Skeletal muscle tissue (tissue), 3 donors: ENCODE measurements at regions not wholly inside any gene's neighbourhood (a gene's known extent, or its start where the extent isn't known, plus 50 kb on each side); places are given as distances from the start of the nearest gene placed in this dataset.

Experiments used
- H3K27ac ChIP-seq: one replicate; pipeline ENCODE4 v1.7.0; 2013; ENCODE audit warnings: mild to moderate bottlenecking, low read depth, low read length, inconsistent platforms
- H3K27me3 ChIP-seq, 3 donors: one replicate each; pipeline ENCODE4 v1.7.0; 2013; ENCODE audit warnings: low read length in 3 of 3; ENCODE audit not compliant: control insufficient read depth in 3 of 3, insufficient read depth in 3 of 3
- H3K36me3 ChIP-seq, 3 donors: one replicate each; pipeline ENCODE4 v1.7.0; 2013; ENCODE audit warnings: low read length in 3 of 3; ENCODE audit not compliant: control insufficient read depth in 3 of 3, insufficient read depth in 3 of 3
- H3K4me1 ChIP-seq, 3 donors: one replicate each; pipeline ENCODE4 v1.7.0; 2013; ENCODE audit warnings: low read length in 3 of 3, mild to moderate bottlenecking in 3 of 3; ENCODE audit not compliant: control insufficient read depth in 3 of 3, insufficient read depth in 3 of 3
- H3K4me3 ChIP-seq, 3 donors: one replicate each; pipeline ENCODE4 v1.7.0; 2013; ENCODE audit warnings: low read length in 3 of 3
- H3K9ac ChIP-seq, 3 donors: one replicate each; pipeline ENCODE4 v1.7.0; 2013; ENCODE audit warnings: low read length in 3 of 3, mild to moderate bottlenecking in 3 of 3, moderate library complexity in 2 of 3, low read depth in 1 of 3
- H3K9me3 ChIP-seq, 3 donors: one replicate each; pipeline ENCODE4 v1.7.0; 2013; ENCODE audit warnings: low read length in 3 of 3; ENCODE audit not compliant: control insufficient read depth in 3 of 3
- donor health status: Osteomylitis.

GRCh38 chr2:211117026-211117425 lies 560.6 kb downstream of the CPS1 start:
- Histone ChIP-seq H3K4me3 (no peak overlapping the region), H3K36me3 (no peaks in the 10 kb centered on the region), H3K27me3 (no peaks in the 10 kb centered on the region), H3K27ac (no peak overlapping the region), H3K4me1 (no peaks in the 10 kb centered on the region), H3K9me3 (no peaks in the 10 kb centered on the region), H3K9ac (no peak overlapping the region)

DNA sequence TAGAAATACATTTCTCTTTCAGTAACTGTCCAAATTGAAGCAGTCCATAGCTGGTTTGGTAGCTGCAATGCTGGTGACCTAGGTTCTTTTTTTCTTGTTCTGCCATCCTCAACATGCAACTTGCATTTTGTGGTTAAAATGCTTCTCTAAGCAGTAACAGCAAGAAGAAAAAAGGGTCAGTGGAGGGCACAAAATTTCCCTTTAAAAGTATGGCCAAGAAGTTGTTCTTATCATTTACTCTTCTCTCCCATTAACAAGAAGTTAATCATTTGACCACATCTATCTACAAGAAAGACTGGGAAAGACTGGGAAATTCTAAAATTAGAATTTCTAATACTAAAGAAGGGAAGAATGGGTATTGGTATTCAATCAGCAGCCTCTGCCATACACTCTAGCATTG lies 569.9 kb downstream of the CPS1 start:
- Histone ChIP-seq H3K4me1 (no peaks in the 10 kb centered on the region), H3K27me3 (no peaks in the 10 kb centered on the region), H3K4me3 (no peak overlapping the region), H3K36me3 (no peaks in the 10 kb centered on the region), H3K9ac (no peak overlapping the region), H3K9me3 (no peaks in the 10 kb centered on the region), H3K27ac (no peak overlapping the region)

DNA sequence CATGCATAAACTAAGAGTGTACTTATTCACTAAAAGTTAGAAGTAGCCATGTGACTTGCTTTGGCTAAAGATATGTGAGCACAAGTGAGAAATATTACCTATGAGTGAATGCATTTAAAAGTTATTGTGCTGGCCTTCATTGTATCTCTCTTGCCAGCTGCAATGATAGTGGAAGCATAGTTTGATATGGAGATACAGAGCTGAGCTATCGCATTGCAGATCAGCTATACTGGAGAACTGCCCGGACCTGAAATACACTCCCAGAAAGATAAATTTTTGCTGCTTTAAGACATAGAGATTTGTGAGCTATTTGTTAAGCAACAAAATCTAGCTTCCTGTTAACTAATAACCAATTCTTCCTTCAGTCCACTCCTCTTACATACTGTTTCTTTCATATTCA lies 571.1 kb downstream of the CPS1 start:
- no peak overlapping the region for H3K27ac ChIP-seq
- no peaks in the 10 kb centered on the region for H3K36me3 ChIP-seq
- H3K27me3 ChIP-seq: no peaks in the 10 kb centered on the region
- H3K4me1 ChIP-seq: no peaks in the 10 kb centered on the region
- no peaks in the 10 kb centered on the region for H3K9me3 ChIP-seq
- H3K9ac ChIP-seq: no peak overlapping the region
- H3K4me3 ChIP-seq: no peak overlapping the region

DNA sequence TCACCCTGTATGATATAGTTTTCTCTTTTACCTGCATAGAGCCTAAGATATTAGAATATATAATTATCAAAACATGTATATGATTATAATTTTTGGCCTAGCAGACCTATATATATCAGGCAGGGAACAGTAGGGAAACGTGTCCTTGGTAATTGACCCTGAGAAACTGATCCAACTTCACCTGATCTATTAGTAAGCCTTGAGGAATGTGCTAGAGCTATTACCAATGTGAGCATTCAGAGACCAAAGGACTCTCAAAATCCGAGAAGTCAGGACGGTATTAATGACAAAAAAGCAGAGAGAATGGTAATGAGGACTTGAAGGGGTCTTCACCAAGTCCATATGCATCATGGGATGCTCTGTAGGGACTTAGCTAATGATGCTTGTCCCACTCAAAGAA lies 571.9 kb downstream of the CPS1 start:
- Histone ChIP-seq H3K27me3 (no peaks in the 10 kb centered on the region), H3K4me1 (no peaks in the 10 kb centered on the region), H3K9ac (no peak overlapping the region), H3K27ac (no peak overlapping the region), H3K9me3 (no peaks in the 10 kb centered on the region), H3K36me3 (no peaks in the 10 kb centered on the region), H3K4me3 (no peak overlapping the region)

- H3K9ac ChIP-seq: no peak overlapping the region
- H3K36me3 ChIP-seq: no peaks in the 10 kb centered on the region
- no peaks in the 10 kb centered on the region for H3K27me3 ChIP-seq
- no peak overlapping the region for H3K27ac ChIP-seq
- no peaks in the 10 kb centered on the region for H3K9me3 ChIP-seq
- H3K4me1 ChIP-seq: no peaks in the 10 kb centered on the region
- H3K4me3 ChIP-seq: no peak overlapping the region
These were observed 573.4 kb downstream of the CPS1 start for GRCh38 chr2:211129798-211130197.

- H3K4me3 ChIP-seq: no peak overlapping the region
- no peak overlapping the region for H3K9ac ChIP-seq
- no peaks in the 10 kb centered on the region for H3K4me1 ChIP-seq
- H3K27me3 ChIP-seq: no peaks in the 10 kb centered on the region
- H3K27ac ChIP-seq: no peak overlapping the region
- H3K36me3 ChIP-seq: no peaks in the 10 kb centered on the region
- H3K9me3 ChIP-seq: no peaks in the 10 kb centered on the region
These were observed 575.6 kb downstream of the CPS1 start for GRCh38 chr2:211132046-211132445.

GRCh38 chr2:211132573-211132972 lies 576.2 kb downstream of the CPS1 start:
- H3K9ac ChIP-seq: no peak overlapping the region
- no peak overlapping the region for H3K27ac ChIP-seq
- H3K4me3 ChIP-seq: no peak overlapping the region
- H3K27me3 ChIP-seq: no peaks in the 10 kb centered on the region
- no peaks in the 10 kb centered on the region for H3K36me3 ChIP-seq
- no peaks in the 10 kb centered on the region for H3K4me1 ChIP-seq
- H3K9me3 ChIP-seq: no peaks in the 10 kb centered on the region

DNA sequence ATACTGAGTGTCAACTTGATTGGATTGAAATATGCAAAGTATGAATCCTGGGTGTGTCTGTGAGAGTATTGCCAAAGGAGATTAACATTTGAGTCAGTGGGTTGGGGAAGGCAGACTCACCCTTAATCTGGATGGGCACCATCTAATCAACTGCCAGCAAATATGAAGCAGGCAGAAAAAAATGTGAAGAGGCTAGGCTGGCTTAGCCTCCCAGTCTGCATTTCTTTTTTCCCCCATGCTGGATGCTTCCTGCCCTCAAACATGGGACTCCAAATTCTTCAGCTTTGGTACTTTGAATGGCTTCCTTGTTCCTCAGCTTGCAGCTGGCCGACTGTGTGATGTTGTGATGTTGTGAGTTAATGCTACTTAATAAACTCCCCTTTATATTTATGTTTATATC lies 577.4 kb downstream of the CPS1 start:
- H3K4me1 ChIP-seq: no peaks in the 10 kb centered on the region
- H3K27ac ChIP-seq: no peak overlapping the region
- H3K4me3 ChIP-seq: no peak overlapping the region
- no peaks in the 10 kb centered on the region for H3K36me3 ChIP-seq
- H3K9me3 ChIP-seq: no peaks in the 10 kb centered on the region
- no peaks in the 10 kb centered on the region for H3K27me3 ChIP-seq
- H3K9ac ChIP-seq: no peak overlapping the region

- no peak overlapping the region for H3K27ac ChIP-seq
- no peaks in the 10 kb centered on the region for H3K36me3 ChIP-seq
- no peaks in the 10 kb centered on the region for H3K4me1 ChIP-seq
- no peaks in the 10 kb centered on the region for H3K9me3 ChIP-seq
- H3K27me3 ChIP-seq: no peaks in the 10 kb centered on the region
- no peak overlapping the region for H3K9ac ChIP-seq
- no peak overlapping the region for H3K4me3 ChIP-seq
These were observed 582.2 kb downstream of the CPS1 start for GRCh38 chr2:211138551-211138950.

DNA sequence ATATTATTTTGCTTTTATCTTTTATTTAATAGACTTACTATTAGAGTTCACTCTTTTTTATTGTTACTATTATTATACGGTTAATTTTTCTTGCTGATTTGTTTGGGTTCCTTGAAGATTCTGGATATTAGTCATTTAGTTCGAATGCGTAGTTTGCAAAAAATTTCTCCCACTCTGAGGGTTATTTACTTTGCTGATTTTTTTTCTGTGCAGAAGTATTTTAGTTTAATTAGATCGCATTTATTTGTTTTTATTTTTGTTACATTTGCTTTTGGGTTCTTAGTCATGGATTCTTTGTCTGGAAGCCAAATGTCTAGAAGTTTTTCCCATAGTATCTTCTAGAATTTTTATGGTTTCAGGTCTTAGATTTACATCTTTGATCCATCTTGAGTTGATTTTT lies 585.2 kb downstream of the CPS1 start:
- Histone ChIP-seq H3K36me3 (no peaks in the 10 kb centered on the region), H3K27me3 (no peaks in the 10 kb centered on the region), H3K9me3 (no peaks in the 10 kb centered on the region), H3K4me3 (no peak overlapping the region), H3K27ac (no peak overlapping the region), H3K9ac (no peak overlapping the region), H3K4me1 (no peaks in the 10 kb centered on the region)

DNA sequence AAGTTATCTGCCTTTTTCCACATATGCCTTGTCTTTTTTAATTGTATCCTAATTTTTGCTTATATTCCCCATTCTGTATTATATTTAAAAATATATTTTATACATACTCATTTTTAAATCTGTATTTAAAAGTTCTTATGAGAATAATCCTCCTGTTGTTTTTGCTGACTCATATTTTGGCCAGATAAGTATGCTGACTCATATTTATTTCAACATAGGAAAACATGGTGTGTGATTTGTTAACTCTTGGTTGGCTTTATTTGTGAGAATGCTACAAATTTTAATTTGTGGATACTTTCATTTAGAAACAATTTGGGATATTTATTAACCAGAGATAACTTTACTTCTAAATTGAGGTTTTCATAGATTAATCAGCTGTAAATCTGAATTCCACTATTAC lies 587.7 kb downstream of the CPS1 start:
- H3K36me3 ChIP-seq: no peaks in the 10 kb centered on the region
- H3K27me3 ChIP-seq: no peaks in the 10 kb centered on the region
- H3K9me3 ChIP-seq: no peaks in the 10 kb centered on the region
- H3K4me1 ChIP-seq: no peaks in the 10 kb centered on the region
- H3K9ac ChIP-seq: no peak overlapping the region
- no peak overlapping the region for H3K4me3 ChIP-seq
- no peak overlapping the region for H3K27ac ChIP-seq
